Hepatocyte (in vitro differentiated cells): ENCODE measurements at regions not wholly inside any gene's neighbourhood (a gene's known extent, or its start where the extent isn't known, plus 50 kb on each side); places are given as distances from the start of the nearest gene placed in this dataset.

Experiments used
- CTCF ChIP-seq: fragments of 200-600 bp; sonication (generic); IDR thresholded peaks from 2 replicates; pipeline ENCODE4 v1.5.1; 2016; ENCODE audit warnings: antibody characterized with exemption, mild to moderate bottlenecking; ENCODE audit not compliant: poor library complexity
- EZH2 ChIP-seq: fragments of 200-600 bp; sonication (generic); IDR thresholded peaks from 2 replicates; pipeline ENCODE4 v1.6.1; 2016; ENCODE audit warnings: antibody characterized with exemption, mild to moderate bottlenecking, borderline replicate concordance
- EZH2phosphoT487 ChIP-seq: fragments of 200-600 bp; sonication (generic); IDR thresholded peaks from one replicate; pipeline ENCODE4 v1.6.1; 2018; ENCODE audit warnings: antibody characterized with exemption, mild to moderate bottlenecking, low read depth, moderate library complexity; ENCODE audit not compliant: unreplicated experiment, severe bottlenecking

DNA sequence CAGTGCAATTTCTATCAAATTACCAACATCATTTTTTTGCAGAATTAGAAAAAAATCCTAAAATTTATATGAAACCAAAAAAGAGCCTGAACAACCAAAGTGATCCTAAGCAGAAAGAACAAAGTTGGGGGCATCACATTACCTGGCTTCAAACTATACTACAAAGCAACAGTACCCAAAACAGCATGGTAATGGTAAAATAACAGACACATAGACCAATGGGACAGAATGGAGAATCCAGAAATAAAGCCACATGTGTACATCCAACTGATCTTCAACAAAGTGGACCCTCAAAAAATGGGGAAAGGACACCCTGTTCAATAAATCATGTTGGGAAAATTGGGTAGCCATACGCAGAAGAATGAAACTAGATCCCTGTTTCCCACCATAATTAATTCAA, 245.7 kb upstream of the CTAGE1 start:
- TF ChIP-seq CTCF (no peak), EZH2 (no peak), EZH2phosphoT487 (no peak)
